ENCODE measurements at regions not wholly inside any gene's neighbourhood (a gene's known extent, or its start where the extent isn't known, plus 50 kb on each side); places are given as distances from the start of the nearest gene placed in this dataset.

DNA sequence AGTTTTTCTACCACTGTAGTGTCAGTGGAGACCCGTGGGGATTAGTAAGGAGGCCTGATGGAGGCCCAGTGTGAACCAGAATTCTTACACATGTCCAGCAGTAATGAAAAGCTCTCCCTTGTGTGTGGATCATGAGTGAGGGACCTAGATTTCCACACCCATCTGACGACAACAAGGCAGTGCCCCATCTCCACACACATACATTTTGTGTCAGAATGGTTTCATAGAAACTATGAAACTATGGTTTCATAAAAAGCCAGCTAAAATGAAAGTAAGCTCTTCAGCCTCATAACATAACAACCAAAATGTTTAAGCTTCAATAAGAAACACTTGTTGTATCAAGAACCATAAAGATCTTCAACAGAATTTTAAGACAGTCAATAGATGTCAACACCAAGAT lies 884.5 kb upstream of the ADGRL3 start:
- DNase-seq (ENCODE audit: low read depth, low spot score) (no peak), FAIRE-seq (no peak)
- Histone ChIP-seq H2AFZ (ENCODE audit: low read depth, low read length) (no peak overlapping the region), H3K9me1 (replicated peaks; ENCODE audit: control insufficient read depth, extremely low read depth, insufficient read depth, low read length) (no peaks in the 10 kb centered on the region), H3K27me3 (ENCODE audit: control insufficient read depth in 2 of 2, insufficient read depth in 2 of 2, low read length in 2 of 2) (no peaks in the 10 kb centered on the region), H3K4me1 (ENCODE audit: control insufficient read depth, extremely low read depth, insufficient read depth, low read length) (no peaks in the 10 kb centered on the region), H4K20me1 (replicated peaks; ENCODE audit: control insufficient read depth, extremely low read depth, insufficient read depth, low read length) (no peaks in the 10 kb centered on the region), H3K9me3 (replicated peaks; ENCODE audit: control insufficient read depth, insufficient read depth, low read length) (no peaks in the 10 kb centered on the region), H3K36me3 (ENCODE audit: control insufficient read depth in 2 of 2, extremely low read depth in 1 of 2, insufficient read depth in 2 of 2, low read length in 2 of 2) (no peaks in the 10 kb centered on the region), H3K79me2 (ENCODE audit: control insufficient read depth, insufficient read depth, low read length) (no peaks in the 10 kb centered on the region), H3K4me3 (replicated peaks in 1 of 3; ENCODE audit: insufficient read depth in 1 of 3, low read depth in 1 of 3, low read length in 3 of 3) (no peak overlapping the region), H3K27ac (ENCODE audit: insufficient read depth, low read depth, low read length) (no peak overlapping the region), H3K4me2 (ENCODE audit: insufficient read depth, low read length) (no peak overlapping the region), H3K9ac (replicated peaks; ENCODE audit: extremely low read depth, insufficient read depth, low read length) (no peak overlapping the region)
- ChIA-PET POLR2A (no interaction called here), CTCF (no interaction called here)
- dilution Hi-C loops (cut with MboI; ENCODE audit: extremely low pct_ligation_motif_present, low sequenced_read_pairs) (no loop called here), intact Hi-C loops (cut with micrococcal nuclease) (no loop called here)
- TF ChIP-seq POLR2A (IDR thresholded peaks at IDR 0.05; ENCODE audit: low read depth, low read length) (no peak), JUN (IDR thresholded peaks at IDR 0.05; ENCODE audit: borderline replicate concordance, insufficient read depth, insufficient read length, low read depth) (no peak), EZH2 (IDR thresholded peaks at IDR 0.05; ENCODE audit: borderline replicate concordance, low read depth, low read length, severe bottlenecking) (no peak), FOS (IDR thresholded peaks at IDR 0.05; ENCODE audit: borderline replicate concordance, insufficient read depth, low read length) (no peak), GATA2 (IDR thresholded peaks at IDR 0.05; ENCODE audit: insufficient read depth, insufficient read length, low read depth, low read length) (no peak), MYC (IDR thresholded peaks at IDR 0.05; ENCODE audit: low read depth, low read length) (no peak), POLR2AphosphoS5 (IDR thresholded peaks at IDR 0.05; ENCODE audit: insufficient read depth, low read depth, low read length) (no peak)
- TF ChIP-seq, protein P1, sequence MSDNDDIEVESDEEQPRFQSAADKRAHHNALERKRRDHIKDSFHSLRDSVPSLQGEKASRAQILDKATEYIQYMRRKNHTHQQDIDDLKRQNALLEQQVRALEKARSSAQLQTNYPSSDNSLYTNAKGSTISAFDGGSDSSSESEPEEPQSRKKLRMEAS (IDR thresholded peaks at IDR 0.05; ENCODE audit: insufficient read depth, insufficient read length), result no peak
- TF ChIP-seq, protein P2, sequence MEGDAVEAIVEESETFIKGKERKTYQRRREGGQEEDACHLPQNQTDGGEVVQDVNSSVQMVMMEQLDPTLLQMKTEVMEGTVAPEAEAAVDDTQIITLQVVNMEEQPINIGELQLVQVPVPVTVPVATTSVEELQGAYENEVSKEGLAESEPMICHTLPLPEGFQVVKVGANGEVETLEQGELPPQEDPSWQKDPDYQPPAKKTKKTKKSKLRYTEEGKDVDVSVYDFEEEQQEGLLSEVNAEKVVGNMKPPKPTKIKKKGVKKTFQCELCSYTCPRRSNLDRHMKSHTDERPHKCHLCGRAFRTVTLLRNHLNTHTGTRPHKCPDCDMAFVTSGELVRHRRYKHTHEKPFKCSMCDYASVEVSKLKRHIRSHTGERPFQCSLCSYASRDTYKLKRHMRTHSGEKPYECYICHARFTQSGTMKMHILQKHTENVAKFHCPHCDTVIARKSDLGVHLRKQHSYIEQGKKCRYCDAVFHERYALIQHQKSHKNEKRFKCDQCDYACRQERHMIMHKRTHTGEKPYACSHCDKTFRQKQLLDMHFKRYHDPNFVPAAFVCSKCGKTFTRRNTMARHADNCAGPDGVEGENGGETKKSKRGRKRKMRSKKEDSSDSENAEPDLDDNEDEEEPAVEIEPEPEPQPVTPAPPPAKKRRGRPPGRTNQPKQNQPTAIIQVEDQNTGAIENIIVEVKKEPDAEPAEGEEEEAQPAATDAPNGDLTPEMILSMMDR (IDR thresholded peaks at IDR 0.05; ENCODE audit: extremely low read depth in 1 of 2, insufficient read depth in 1 of 2, low read depth in 1 of 2, low read length in 2 of 2), result no peak
- BruUV-seq (replicated peaks), result no TSS peak
